ENCODE measurements at regions not wholly inside any gene's neighbourhood (a gene's known extent, or its start where the extent isn't known, plus 50 kb on each side); places are given as distances from the start of the nearest gene placed in this dataset.
"Not testable (repeated sequence)": the region's sequence is repeated elsewhere in the genome, so short reads cannot be mapped to it uniquely, and the experiment has no call there.

- not testable (repeated sequence) for DNase-seq
Measured at GRCh38 chr18:71031296-71032191, 742.7 kb downstream of the SOCS6 start.

- not testable (repeated sequence) for DNase-seq
Measured at GRCh38 chr18:71030085-71030484, 741.2 kb downstream of the SOCS6 start.

- no peak for DNase-seq
Measured at GRCh38 chr18:71028285-71028762, 739.5 kb downstream of the SOCS6 start.

- no peak for DNase-seq
Measured at GRCh38 chr18:71027531-71027930, 738.7 kb downstream of the SOCS6 start.

- no peak for DNase-seq
Measured at GRCh38 chr18:71025505-71026225, 736.8 kb downstream of the SOCS6 start.

- DNase-seq = no peak
Measured at GRCh38 chr18:71022389-71022788, 733.5 kb downstream of the SOCS6 start.

GRCh38 chr18:71021030-71021362 is 732.2 kb downstream of the SOCS6 start:
- DNase-seq = no peak

- no peak for DNase-seq
Measured at GRCh38 chr18:71020342-71021029, 731.6 kb downstream of the SOCS6 start.

- DNase-seq = no peak
Measured at GRCh38 chr18:71018816-71019215, 730.0 kb downstream of the SOCS6 start.

- DNase-seq = no peak
Measured at GRCh38 chr18:71012789-71013188, 723.9 kb downstream of the SOCS6 start.

GRCh38 chr18:71011389-71011788 is 722.5 kb downstream of the SOCS6 start:
- no peak for DNase-seq

GRCh38 chr18:71008257-71008656 is 719.4 kb downstream of the SOCS6 start:
- DNase-seq = no peak

GRCh38 chr18:71001597-71001996 is 712.8 kb downstream of the SOCS6 start:
- DNase-seq = no peak

- no peak for DNase-seq
Measured at GRCh38 chr18:70998490-70998889, 709.6 kb downstream of the SOCS6 start.

- DNase-seq = no peak
Measured at GRCh38 chr18:70994116-70994515, 705.3 kb downstream of the SOCS6 start.

GRCh38 chr18:70991577-70991976 is 702.7 kb downstream of the SOCS6 start:
- no peak for DNase-seq

GRCh38 chr18:70985948-70986347 is 697.1 kb downstream of the SOCS6 start:
- no peak for DNase-seq

GRCh38 chr18:70982292-70982691 is 693.4 kb downstream of the SOCS6 start:
- no peak for DNase-seq

- DNase-seq = no peak
Measured at GRCh38 chr18:70981400-70982140, 692.7 kb downstream of the SOCS6 start.

- no peak for DNase-seq
Measured at GRCh38 chr18:70973626-70974025, 684.8 kb downstream of the SOCS6 start.

GRCh38 chr18:70966419-70966818 is 677.6 kb downstream of the SOCS6 start:
- no peak for DNase-seq

- DNase-seq = no peak
Measured at GRCh38 chr18:70961939-70962338, 673.1 kb downstream of the SOCS6 start.

GRCh38 chr18:70956554-70956953 is 667.7 kb downstream of the SOCS6 start:
- DNase-seq = no peak

Data from stimulated activated CD4-positive, alpha-beta T cell treated with anti-CD3 and anti-CD28 coated beads, Interleukin-4, amount 100 ng/mL, for 1 hour (primary cell).